Fibroblast of lung (primary cell): ENCODE measurements at regions not wholly inside any gene's neighbourhood (a gene's known extent, or its start where the extent isn't known, plus 50 kb on each side); places are given as distances from the start of the nearest gene placed in this dataset.

Source experiments
- DNase-seq, 2 donors: peaks; one replicate each; pipeline versions ENCODE4 v3.0.0 to v3.0.0-alpha.2; 2010; ENCODE audit warnings: low read depth in 2 of 2
- H2AFZ ChIP-seq: 2 replicates; pipeline ENCODE4 v1.5.1; 2012; ENCODE audit warnings: low read length, control low read depth, inconsistent platforms
- H3K27ac ChIP-seq: 2 replicates; pipeline ENCODE4 v1.5.1; 2011; ENCODE audit warnings: low read length, control low read depth; ENCODE audit not compliant: insufficient read depth
- H3K27me3 ChIP-seq: 2 replicates; pipeline ENCODE4 v1.5.1; 2011; ENCODE audit warnings: mild to moderate bottlenecking, low read length; ENCODE audit not compliant: control insufficient read depth, insufficient read depth
- H3K36me3 ChIP-seq: 2 replicates; pipeline ENCODE4 v1.5.1; 2011; ENCODE audit warnings: low read length; ENCODE audit not compliant: control insufficient read depth, insufficient read depth
- H3K4me1 ChIP-seq: 2 replicates; pipeline ENCODE4 v1.5.1; 2011; ENCODE audit warnings: low read length; ENCODE audit not compliant: control insufficient read depth, insufficient read depth; ENCODE audit errors: extremely low read depth
- H3K4me2 ChIP-seq: 2 replicates; pipeline ENCODE4 v1.5.1; 2011; ENCODE audit warnings: low read length, control low read depth; ENCODE audit not compliant: insufficient read depth; ENCODE audit errors: extremely low read depth
- H3K4me3 ChIP-seq, 4 experiments: fragments of 200-600 bp in 1 of 4; sonication (generic) in 1 of 4; replicated peaks in 1 of 4; 2 replicates each; pipeline ENCODE4 v1.5.1; 2011 to 2016; ENCODE audit warnings: low read length in 4 of 4, low read depth in 3 of 4, mild to moderate bottlenecking in 3 of 4, control low read depth in 2 of 4, inconsistent platforms in 1 of 4, mixed read lengths in 1 of 4; ENCODE audit not compliant: insufficient read depth in 1 of 4; ENCODE audit errors: control extremely low read depth in 1 of 4
- H3K79me2 ChIP-seq: 2 replicates; pipeline ENCODE4 v1.5.1; 2012; ENCODE audit warnings: mild to moderate bottlenecking, low read length, inconsistent platforms; ENCODE audit not compliant: control insufficient read depth, insufficient read depth
- H3K9ac ChIP-seq: 2 replicates; pipeline ENCODE4 v1.5.1; 2011; ENCODE audit warnings: mild to moderate bottlenecking, low read length, control low read depth; ENCODE audit not compliant: insufficient read depth
- H3K9me3 ChIP-seq: 2 replicates; pipeline ENCODE4 v1.5.1; 2012; ENCODE audit warnings: low read depth, low read length; ENCODE audit not compliant: control insufficient read depth, insufficient read depth
- H4K20me1 ChIP-seq: 2 replicates; pipeline ENCODE4 v1.5.1; 2011; ENCODE audit warnings: low read length; ENCODE audit not compliant: control insufficient read depth, insufficient read depth; ENCODE audit errors: extremely low read depth
- EZH2 ChIP-seq: IDR thresholded peaks from 2 replicates; pipeline ENCODE4 v1.5.1; 2012; ENCODE audit warnings: low read length, control low read depth, mild to moderate bottlenecking; ENCODE audit errors: missing control alignments
- TF ChIP-seq, protein P1 (sequence below), 2 donors: IDR thresholded peaks in 1 of 2; conservative IDR thresholded peaks in 1 of 2; 1 replicate in 1 of 2; 2 replicates in 1 of 2; pipeline ENCODE4 v1.5.1; 2011 to 2012; ENCODE audit warnings: low read length in 2 of 2, control low read depth in 1 of 2, inconsistent platforms in 1 of 2, low read depth in 1 of 2, mild to moderate bottlenecking in 1 of 2

- Histone ChIP-seq H3K36me3 (no peaks in the 10 kb centered on the region), H3K27me3 (no peaks in the 10 kb centered on the region), H3K4me2 (no peak overlapping the region), H4K20me1 (no peaks in the 10 kb centered on the region), H2AFZ (no peak overlapping the region), H3K9me3 (no peaks in the 10 kb centered on the region), H3K4me3 (no peak overlapping the region), H3K79me2 (no peaks in the 10 kb centered on the region), H3K4me1 (no peaks in the 10 kb centered on the region), H3K27ac (no peak overlapping the region), H3K9ac (no peak overlapping the region)
- TF ChIP-seq EZH2: no peak
- TF ChIP-seq, protein P1, sequence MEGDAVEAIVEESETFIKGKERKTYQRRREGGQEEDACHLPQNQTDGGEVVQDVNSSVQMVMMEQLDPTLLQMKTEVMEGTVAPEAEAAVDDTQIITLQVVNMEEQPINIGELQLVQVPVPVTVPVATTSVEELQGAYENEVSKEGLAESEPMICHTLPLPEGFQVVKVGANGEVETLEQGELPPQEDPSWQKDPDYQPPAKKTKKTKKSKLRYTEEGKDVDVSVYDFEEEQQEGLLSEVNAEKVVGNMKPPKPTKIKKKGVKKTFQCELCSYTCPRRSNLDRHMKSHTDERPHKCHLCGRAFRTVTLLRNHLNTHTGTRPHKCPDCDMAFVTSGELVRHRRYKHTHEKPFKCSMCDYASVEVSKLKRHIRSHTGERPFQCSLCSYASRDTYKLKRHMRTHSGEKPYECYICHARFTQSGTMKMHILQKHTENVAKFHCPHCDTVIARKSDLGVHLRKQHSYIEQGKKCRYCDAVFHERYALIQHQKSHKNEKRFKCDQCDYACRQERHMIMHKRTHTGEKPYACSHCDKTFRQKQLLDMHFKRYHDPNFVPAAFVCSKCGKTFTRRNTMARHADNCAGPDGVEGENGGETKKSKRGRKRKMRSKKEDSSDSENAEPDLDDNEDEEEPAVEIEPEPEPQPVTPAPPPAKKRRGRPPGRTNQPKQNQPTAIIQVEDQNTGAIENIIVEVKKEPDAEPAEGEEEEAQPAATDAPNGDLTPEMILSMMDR (conservative IDR thresholded peaks at IDR 0.05 in 1 of 2, IDR thresholded peaks at IDR 0.05 in 1 of 2; ENCODE audit: low read depth in 1 of 2, low read length in 2 of 2): no peak
- no peak for DNase-seq
Measured at GRCh38 chr2:138960191-138960590, 180.0 kb upstream of the NXPH2 start.

DNA sequence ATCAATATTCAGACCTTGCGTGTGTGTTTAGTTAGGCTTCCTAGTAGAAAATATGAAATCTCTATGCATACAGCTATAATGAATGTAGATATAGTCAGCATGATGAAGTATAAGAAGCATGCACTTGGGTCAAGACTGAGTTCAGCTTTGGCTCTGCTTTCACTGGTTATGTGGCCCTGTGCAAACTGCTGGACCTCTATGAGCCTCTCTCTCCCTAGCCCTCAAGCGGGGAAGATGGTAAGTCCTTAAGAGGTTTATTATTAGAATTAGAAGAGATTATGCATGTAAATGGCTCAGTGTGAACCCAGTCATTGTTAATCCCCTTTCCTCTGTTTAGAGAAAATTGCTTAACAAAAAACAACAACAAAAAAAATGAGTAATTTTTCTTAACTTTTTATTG is 178.8 kb upstream of the NXPH2 start:
- Histone ChIP-seq H3K4me2 (no peak overlapping the region), H3K27ac (no peak overlapping the region), H3K36me3 (no peaks in the 10 kb centered on the region), H3K4me1 (no peaks in the 10 kb centered on the region), H3K4me3 (no peak overlapping the region), H4K20me1 (no peaks in the 10 kb centered on the region), H2AFZ (no peak overlapping the region), H3K79me2 (no peaks in the 10 kb centered on the region), H3K9ac (no peak overlapping the region), H3K9me3 (no peaks in the 10 kb centered on the region), H3K27me3 (no peaks in the 10 kb centered on the region)
- no peak for DNase-seq
- no peak for TF ChIP-seq EZH2
- TF ChIP-seq, protein P1 (conservative IDR thresholded peaks at IDR 0.05 in 1 of 2, IDR thresholded peaks at IDR 0.05 in 1 of 2; ENCODE audit: low read depth in 1 of 2, low read length in 2 of 2): no peak

- TF ChIP-seq, protein P1 (conservative IDR thresholded peaks at IDR 0.05 in 1 of 2, IDR thresholded peaks at IDR 0.05 in 1 of 2; ENCODE audit: low read depth in 1 of 2, low read length in 2 of 2): no peak
- no peak for TF ChIP-seq EZH2
- peak in 1 of 2 donors; percentile 3 for DNase-seq
- no peak overlapping the region for H2AFZ ChIP-seq
- no peak overlapping the region for H3K4me2 ChIP-seq
- no peaks in the 10 kb centered on the region for H3K79me2 ChIP-seq
- H3K9ac ChIP-seq: no peak overlapping the region
- no peaks in the 10 kb centered on the region for H3K9me3 ChIP-seq
- no peak overlapping the region for H3K27ac ChIP-seq
- no peaks in the 10 kb centered on the region for H3K27me3 ChIP-seq
- no peaks in the 10 kb centered on the region for H3K36me3 ChIP-seq
- H4K20me1 ChIP-seq: no peaks in the 10 kb centered on the region
- H3K4me1 ChIP-seq: no peaks in the 10 kb centered on the region
- H3K4me3 ChIP-seq: no peak overlapping the region
Measured at GRCh38 chr2:138956116-138956515, 175.9 kb upstream of the NXPH2 start.
